K562 (cell line): ENCODE measurements at regions not wholly inside any gene's neighbourhood (a gene's known extent, or its start where the extent isn't known, plus 50 kb on each side); places are given as distances from the start of the nearest gene placed in this dataset.

ENCODE experiments used
- BRF2 ChIP-seq: IDR thresholded peaks from 3 replicates; pipeline ENCODE4 v1.6.1; 2011; ENCODE audit warnings: borderline replicate concordance, mild to moderate bottlenecking; ENCODE audit not compliant: insufficient read length, insufficient read depth
- CTCF ChIP-seq, 3 experiments: IDR thresholded peaks in 2 of 3; conservative IDR thresholded peaks in 1 of 3; 2 replicates each; pipeline ENCODE4 v1.5.1; 2011 to 2012; ENCODE audit warnings: low read length in 3 of 3, mild to moderate bottlenecking in 3 of 3, control low read depth in 2 of 3, improper control_type of control experiment in 1 of 3, inconsistent platforms in 1 of 3, low read depth in 1 of 3, mixed read lengths in 1 of 3, moderate library complexity in 1 of 3; ENCODE audit not compliant: insufficient read depth in 2 of 3
- EZH2 ChIP-seq: IDR thresholded peaks from 2 replicates; pipeline ENCODE4 v1.6.1; 2012; ENCODE audit warnings: low read depth, mild to moderate bottlenecking, inconsistent platforms, low read length, borderline replicate concordance
- PKNOX1 ChIP-seq: fragments of 450-650 bp; IDR thresholded peaks from 2 replicates; pipeline ENCODE4 v1.6.1; 2016
- STAT6 ChIP-seq: sonication (generic); formaldehyde crosslinking; IDR thresholded peaks from 2 replicates; pipeline ENCODE4 v1.8.1; 2023; ENCODE audit warnings: mild to moderate bottlenecking, missing genetic modification reagents

- no peak for TF ChIP-seq EZH2
- no peak for TF ChIP-seq CTCF (IDR thresholded peaks at IDR 0.05 in 2 of 3, conservative IDR thresholded peaks at IDR 0.05 in 1 of 3; ENCODE audit: insufficient read depth in 2 of 3, low read depth in 1 of 3, low read length in 3 of 3)
- no peak for TF ChIP-seq PKNOX1
- no peak for TF ChIP-seq BRF2
- TF ChIP-seq STAT6 (CRISPR knock-in tag) = no peak
Measured at GRCh38 chr12:94755598-94755997, 105.2 kb upstream of the TMCC3 start.
